ENCODE measurements at regions not wholly inside any gene's neighbourhood (a gene's known extent, or its start where the extent isn't known, plus 50 kb on each side); places are given as distances from the start of the nearest gene placed in this dataset.

DNA sequence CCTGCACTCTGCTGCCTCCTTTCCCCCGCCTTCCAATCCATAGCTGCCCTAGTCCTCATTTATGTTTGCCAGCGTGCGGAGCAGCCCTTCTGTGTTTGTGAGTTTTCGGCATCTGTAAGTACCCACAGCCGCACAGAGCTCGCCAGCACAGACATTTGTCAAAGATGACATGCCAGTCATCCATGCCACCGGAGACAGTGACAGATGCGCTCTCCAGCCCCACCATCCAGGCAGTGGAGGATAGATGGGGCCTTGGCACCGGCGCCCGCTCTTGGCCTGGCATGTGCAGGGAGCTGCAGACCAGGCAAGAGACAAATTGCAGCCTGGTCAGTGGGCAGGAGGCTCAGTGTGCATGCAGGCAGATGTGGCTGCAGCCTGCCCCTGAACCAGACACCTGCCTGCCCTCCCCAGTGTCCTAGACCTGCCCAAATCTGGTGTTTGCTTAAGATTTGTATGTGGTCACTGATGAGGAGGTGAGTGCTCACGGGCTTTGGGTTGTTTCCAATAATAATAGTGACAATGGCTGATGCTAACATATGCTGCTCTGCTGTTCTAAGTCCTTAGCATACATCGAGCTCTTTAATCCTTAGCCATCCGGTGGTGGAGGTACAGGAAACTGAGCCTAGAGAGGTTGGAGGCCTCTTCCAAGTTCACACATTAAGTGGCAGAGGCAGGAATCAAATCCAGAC lies 78.1 kb downstream of the UNC5CL start:
- Histone ChIP-seq H3K9ac (ENCODE audit: low read length) (no peak overlapping the region), H3K79me2 (ENCODE audit: insufficient read depth, low read length) (no peaks in the 10 kb centered on the region), H3K4me1 (ENCODE audit: insufficient read depth, low read length, severe bottlenecking) (no peaks in the 10 kb centered on the region), H3K9me3 (ENCODE audit: low read length) (no peaks in the 10 kb centered on the region), H4K20me1 (ENCODE audit: insufficient read depth, low read length) (no peaks in the 10 kb centered on the region), H3K27ac (ENCODE audit: low read depth, low read length, poor library complexity, severe bottlenecking) (no peak overlapping the region), H3K9me2 (ENCODE audit: low read depth, low read length) (no peaks in the 10 kb centered on the region), H3K36me3 (ENCODE audit: insufficient read depth, low read length) (no peaks in the 10 kb centered on the region), H2AFZ (ENCODE audit: low read length) (no peak overlapping the region), H3F3A (ENCODE audit: insufficient read depth, low read length) (no peaks in the 10 kb centered on the region), H3K27me3 (ENCODE audit: insufficient read depth, low read length) (no peaks in the 10 kb centered on the region), H3K4me3 (ENCODE audit: low read depth, low read length, poor library complexity, severe bottlenecking) (no peak overlapping the region), H3K4me2 (ENCODE audit: low read length) (no peak overlapping the region)
- TF ChIP-seq, protein P1, sequence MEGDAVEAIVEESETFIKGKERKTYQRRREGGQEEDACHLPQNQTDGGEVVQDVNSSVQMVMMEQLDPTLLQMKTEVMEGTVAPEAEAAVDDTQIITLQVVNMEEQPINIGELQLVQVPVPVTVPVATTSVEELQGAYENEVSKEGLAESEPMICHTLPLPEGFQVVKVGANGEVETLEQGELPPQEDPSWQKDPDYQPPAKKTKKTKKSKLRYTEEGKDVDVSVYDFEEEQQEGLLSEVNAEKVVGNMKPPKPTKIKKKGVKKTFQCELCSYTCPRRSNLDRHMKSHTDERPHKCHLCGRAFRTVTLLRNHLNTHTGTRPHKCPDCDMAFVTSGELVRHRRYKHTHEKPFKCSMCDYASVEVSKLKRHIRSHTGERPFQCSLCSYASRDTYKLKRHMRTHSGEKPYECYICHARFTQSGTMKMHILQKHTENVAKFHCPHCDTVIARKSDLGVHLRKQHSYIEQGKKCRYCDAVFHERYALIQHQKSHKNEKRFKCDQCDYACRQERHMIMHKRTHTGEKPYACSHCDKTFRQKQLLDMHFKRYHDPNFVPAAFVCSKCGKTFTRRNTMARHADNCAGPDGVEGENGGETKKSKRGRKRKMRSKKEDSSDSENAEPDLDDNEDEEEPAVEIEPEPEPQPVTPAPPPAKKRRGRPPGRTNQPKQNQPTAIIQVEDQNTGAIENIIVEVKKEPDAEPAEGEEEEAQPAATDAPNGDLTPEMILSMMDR (IDR thresholded peaks at IDR 0.05; ENCODE audit: low read length): no peak
- no peak for TF ChIP-seq EZH2 (IDR thresholded peaks at IDR 0.05; ENCODE audit: borderline replicate concordance, low read length)

DNA sequence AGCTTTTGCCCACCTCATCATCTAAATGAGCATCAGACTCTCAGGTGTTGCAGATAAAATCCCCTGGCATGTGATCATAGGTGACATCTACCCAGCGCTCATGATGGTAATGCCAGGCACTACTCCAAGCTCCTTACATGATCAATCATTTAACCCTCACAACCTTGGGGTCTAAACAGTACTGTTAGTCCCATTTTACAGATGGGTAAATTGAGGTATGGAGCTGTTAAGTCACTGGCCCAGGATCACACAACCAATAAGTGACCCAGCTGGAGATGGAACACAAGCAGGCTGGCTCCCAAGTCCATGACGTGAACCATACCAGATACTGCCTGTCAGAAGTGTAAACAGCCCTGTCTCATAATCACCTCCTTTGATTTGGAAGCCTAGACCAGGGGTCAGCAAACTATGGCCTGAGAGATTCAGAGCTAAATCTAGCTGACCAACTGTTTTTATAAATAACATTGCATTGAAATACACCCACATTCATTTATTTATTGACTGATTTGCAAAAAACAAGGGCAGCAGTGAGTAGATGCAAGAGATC lies 79.2 kb downstream of the UNC5CL start:
- H3K9ac ChIP-seq (ENCODE audit: low read length): no peak overlapping the region
- no peak overlapping the region for H3K4me2 ChIP-seq (ENCODE audit: low read length)
- no peaks in the 10 kb centered on the region for H3K4me1 ChIP-seq (ENCODE audit: insufficient read depth, low read length, severe bottlenecking)
- H3K4me3 ChIP-seq (ENCODE audit: low read depth, low read length, poor library complexity, severe bottlenecking): no peak overlapping the region
- TF ChIP-seq, protein P1 (IDR thresholded peaks at IDR 0.05; ENCODE audit: low read length): no peak
- no peak for TF ChIP-seq EZH2 (IDR thresholded peaks at IDR 0.05; ENCODE audit: borderline replicate concordance, low read length)
- H4K20me1 ChIP-seq (ENCODE audit: insufficient read depth, low read length): no peaks in the 10 kb centered on the region
- no peaks in the 10 kb centered on the region for H3K9me3 ChIP-seq (ENCODE audit: low read length)
- H3K36me3 ChIP-seq (ENCODE audit: insufficient read depth, low read length): no peaks in the 10 kb centered on the region
- H3K27ac ChIP-seq (ENCODE audit: low read depth, low read length, poor library complexity, severe bottlenecking): no peak overlapping the region
- H3F3A ChIP-seq (ENCODE audit: insufficient read depth, low read length): no peaks in the 10 kb centered on the region
- no peak overlapping the region for H2AFZ ChIP-seq (ENCODE audit: low read length)
- no peaks in the 10 kb centered on the region for H3K79me2 ChIP-seq (ENCODE audit: insufficient read depth, low read length)
- H3K9me2 ChIP-seq (ENCODE audit: low read depth, low read length): no peaks in the 10 kb centered on the region
- H3K27me3 ChIP-seq (ENCODE audit: insufficient read depth, low read length): no peaks in the 10 kb centered on the region

DNA sequence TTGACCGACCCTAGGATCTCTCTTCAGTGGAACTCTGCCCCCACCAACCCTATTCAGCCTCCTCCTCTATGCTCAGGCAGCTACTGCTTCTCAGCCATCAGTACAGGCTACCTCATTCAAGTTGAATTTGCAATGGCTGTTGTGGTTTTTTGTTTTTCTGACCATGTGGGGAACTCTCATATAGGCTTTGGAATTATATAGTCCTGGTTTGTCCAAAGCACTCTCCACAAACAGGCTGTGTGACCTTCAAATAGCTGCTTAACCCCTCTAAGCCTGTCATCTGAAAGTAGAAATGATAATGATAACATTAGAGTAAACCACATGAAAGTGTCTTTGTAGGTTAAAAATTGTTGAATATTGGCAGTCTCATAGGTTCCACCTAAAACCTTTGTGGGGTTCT lies 80.3 kb downstream of the UNC5CL start:
- Histone ChIP-seq H3K36me3 (ENCODE audit: insufficient read depth, low read length) (no peaks in the 10 kb centered on the region), H3K4me3 (ENCODE audit: low read depth, low read length, poor library complexity, severe bottlenecking) (no peak overlapping the region), H3K4me2 (ENCODE audit: low read length) (no peak overlapping the region), H3F3A (ENCODE audit: insufficient read depth, low read length) (no peaks in the 10 kb centered on the region), H3K27me3 (ENCODE audit: insufficient read depth, low read length) (no peaks in the 10 kb centered on the region), H3K79me2 (ENCODE audit: insufficient read depth, low read length) (no peaks in the 10 kb centered on the region), H3K9me3 (ENCODE audit: low read length) (no peaks in the 10 kb centered on the region), H3K4me1 (ENCODE audit: insufficient read depth, low read length, severe bottlenecking) (no peaks in the 10 kb centered on the region), H4K20me1 (ENCODE audit: insufficient read depth, low read length) (no peaks in the 10 kb centered on the region), H3K27ac (ENCODE audit: low read depth, low read length, poor library complexity, severe bottlenecking) (no peak overlapping the region), H3K9ac (ENCODE audit: low read length) (no peak overlapping the region), H2AFZ (ENCODE audit: low read length) (no peak overlapping the region), H3K9me2 (ENCODE audit: low read depth, low read length) (no peaks in the 10 kb centered on the region)
- no peak for TF ChIP-seq EZH2 (IDR thresholded peaks at IDR 0.05; ENCODE audit: borderline replicate concordance, low read length)
- TF ChIP-seq, protein P1 (IDR thresholded peaks at IDR 0.05; ENCODE audit: low read length): no peak
